HepG2 (cell line): ENCODE measurements at regions not wholly inside any gene's neighbourhood (a gene's known extent, or its start where the extent isn't known, plus 50 kb on each side); places are given as distances from the start of the nearest gene placed in this dataset.
"Not testable (repeated sequence)": the region's sequence is repeated elsewhere in the genome, so short reads cannot be mapped to it uniquely, and the experiment has no call there.

Experiments
- ATAC-seq: fragments of 200-7000 bp; cut with Tn5 transposase; 3 replicates; pipeline ENCODE4 v1.9.1; 2020; ENCODE audit warnings: mild to moderate bottlenecking, moderate library complexity
- BruUV-seq: library from RNA; stranded (reverse); fragments of 400-500 nt; replicated peaks from 2 replicates; lab custom pipeline; 2021; lab: Mats Ljungman, UMichigan
- CTCF ChIA-PET: fragments of 300-600 bp; formaldehyde crosslinking; extraction: SDS; loops from one replicate; lab custom pipeline; 2021; ENCODE audit warnings: low total read pairs, inconsistent platforms, low intra/inter-chr PET ratio; lab: Yijun Ruan, JAX
- POLR2A ChIA-PET: fragments of 350-600 bp; sonication (Branson Sonifier 250); formaldehyde crosslinking; loops from one replicate; lab custom pipeline; 2020; ENCODE audit warnings: antibody characterized with exemption, inconsistent platforms; lab: Yijun Ruan, JAX
- DNase-seq: peaks from one replicate; pipeline ENCODE4 v3.0.0-alpha.2; 2015; ENCODE audit warnings: low spot score
- FAIRE-seq: peaks from 3 replicates; lab custom pipeline; 2011; peaks lifted over from hg19 to GRCh38; lab: Jason Lieb, UNC
- H2AFZ ChIP-seq: one replicate; pipeline ENCODE4 v1.6.1; 2011; ENCODE audit warnings: low read length, inconsistent platforms
- H3K27ac ChIP-seq: fragments of 300-600 bp; 3 replicates; pipeline ENCODE4 v1.8.0; 2011; ENCODE audit warnings: mixed run types, mild to moderate bottlenecking, mixed read lengths, low read length, inconsistent platforms; ENCODE audit not compliant: insufficient read depth; ENCODE audit errors: extremely low read length
- H3K27me3 ChIP-seq, 2 experiments: fragments of 200-600 bp in 1 of 2; 2 replicates in 1 of 2; 3 replicates in 1 of 2; pipeline versions ENCODE4 v1.6.0 to v1.8.0; 2011; ENCODE audit warnings: low read length in 2 of 2, mild to moderate bottlenecking in 2 of 2, moderate library complexity in 2 of 2, inconsistent platforms in 1 of 2; ENCODE audit not compliant: insufficient read depth in 2 of 2, control insufficient read depth in 1 of 2
- H3K36me3 ChIP-seq, 2 experiments: fragments of 200-600 bp in 1 of 2; replicated peaks in 1 of 2; 2 replicates in 1 of 2; 3 replicates in 1 of 2; pipeline versions ENCODE4 v1.5.1 to v1.8.0; 2011; ENCODE audit warnings: low read length in 2 of 2, inconsistent platforms in 1 of 2; ENCODE audit not compliant: insufficient read depth in 2 of 2, control insufficient read depth in 1 of 2
- H3K4me1 ChIP-seq: 2 replicates; pipeline ENCODE4 v1.5.1; 2012; ENCODE audit warnings: low read length, inconsistent platforms; ENCODE audit not compliant: insufficient read depth
- H3K4me2 ChIP-seq: 2 replicates; pipeline ENCODE4 v1.6.0; 2011; ENCODE audit warnings: low read depth, low read length, inconsistent platforms
- H3K4me3 ChIP-seq, 3 experiments: fragments of 200-600 bp in 1 of 3; sonication (generic), shearing (Covaris generic) in 1 of 3; replicated peaks in 1 of 3; 2 replicates each; pipeline ENCODE4 v1.5.1; 2011 to 2016; ENCODE audit warnings: low read length in 3 of 3, inconsistent platforms in 2 of 3, low read depth in 2 of 3, mild to moderate bottlenecking in 2 of 3, control low read depth in 1 of 3, mixed read lengths in 1 of 3; ENCODE audit not compliant: insufficient read depth in 1 of 3
- H3K79me2 ChIP-seq: one replicate; pipeline ENCODE4 v1.6.1; 2011; ENCODE audit warnings: low read length, inconsistent platforms; ENCODE audit not compliant: insufficient read depth
- H3K9ac ChIP-seq: 2 replicates; pipeline ENCODE4 v1.6.0; 2011; ENCODE audit warnings: mild to moderate bottlenecking, low read depth, low read length, inconsistent platforms; ENCODE audit not compliant: insufficient read depth
- H3K9me3 ChIP-seq: 2 replicates; pipeline ENCODE4 v1.5.1; 2012; ENCODE audit warnings: mild to moderate bottlenecking, low read length
- H4K20me1 ChIP-seq: 2 replicates; pipeline ENCODE4 v1.6.0; 2011; ENCODE audit warnings: inconsistent platforms, mild to moderate bottlenecking, low read length, moderate library complexity; ENCODE audit not compliant: insufficient read depth
- BORCS8-MEF2B ChIP-seq: sonication (generic); formaldehyde crosslinking; IDR thresholded peaks from 2 replicates; pipeline ENCODE4 v1.8.0; 2022; ENCODE audit warnings: mild to moderate bottlenecking, missing genetic modification reagents
- FOXO1 ChIP-seq: sonication (generic); formaldehyde crosslinking; IDR thresholded peaks from 2 replicates; pipeline ENCODE4 v1.4.0; 2020; ENCODE audit warnings: missing genetic modification reagents
- HNF1B ChIP-seq: sonication (generic); formaldehyde crosslinking; IDR thresholded peaks from 2 replicates; pipeline ENCODE4 v1.5.1; 2020; ENCODE audit warnings: mild to moderate bottlenecking, moderate library complexity, missing genetic modification reagents
- JARID2 ChIP-seq: sonication (generic); formaldehyde crosslinking; IDR thresholded peaks from 2 replicates; pipeline ENCODE4 v1.8.1; 2023; ENCODE audit warnings: missing genetic modification reagents, inconsistent platforms; ENCODE audit not compliant: insufficient replicate concordance
- PAX8 ChIP-seq: sonication (generic); formaldehyde crosslinking; IDR thresholded peaks from 2 replicates; pipeline ENCODE4 v1.8.0; 2022; ENCODE audit warnings: mild to moderate bottlenecking, missing genetic modification reagents, borderline replicate concordance
- SMYD3 ChIP-seq: sonication (generic); formaldehyde crosslinking; IDR thresholded peaks from 2 replicates; pipeline ENCODE4 v1.8.1; 2023; ENCODE audit warnings: mild to moderate bottlenecking, missing genetic modification reagents
- TCF7L2 ChIP-seq: IDR thresholded peaks from 2 replicates; pipeline ENCODE4 v1.6.1; 2011; ENCODE audit warnings: mild to moderate bottlenecking, low read depth, low read length, moderate library complexity
- TSC22D2 ChIP-seq: sonication (generic); formaldehyde crosslinking; IDR thresholded peaks from 2 replicates; pipeline ENCODE4 v1.5.1; 2020; ENCODE audit warnings: missing genetic modification reagents, mild to moderate bottlenecking, borderline replicate concordance
- ZBTB7B ChIP-seq: sonication (generic); formaldehyde crosslinking; IDR thresholded peaks from 2 replicates; pipeline ENCODE4 v1.4.0; 2020; ENCODE audit warnings: missing genetic modification reagents
- ZFP90 ChIP-seq: sonication (generic); formaldehyde crosslinking; IDR thresholded peaks from 2 replicates; pipeline ENCODE4 v1.8.0; 2022; ENCODE audit warnings: missing genetic modification reagents, mild to moderate bottlenecking, inconsistent platforms, borderline replicate concordance
- ZNF138 ChIP-seq: sonication (generic); formaldehyde crosslinking; IDR thresholded peaks from 2 replicates; pipeline ENCODE4 v1.5.0; 2020; ENCODE audit warnings: mild to moderate bottlenecking, low read depth, missing genetic modification reagents
- ZNF329 ChIP-seq: sonication (generic); formaldehyde crosslinking; IDR thresholded peaks from 2 replicates; pipeline ENCODE4 v1.9.0; 2021; ENCODE audit warnings: low read depth, mild to moderate bottlenecking, missing genetic modification reagents
- ZNF552 ChIP-seq: sonication (generic); formaldehyde crosslinking; IDR thresholded peaks from 2 replicates; pipeline ENCODE4 v1.9.0; 2022; ENCODE audit warnings: missing genetic modification reagents, mild to moderate bottlenecking, borderline replicate concordance
- ZNF770 ChIP-seq: sonication (generic); formaldehyde crosslinking; IDR thresholded peaks from 2 replicates; pipeline ENCODE4 v1.5.0; 2020; ENCODE audit warnings: mild to moderate bottlenecking, missing genetic modification reagents
- WGBS: methylation state at CpG from one replicate; pipeline ENCODE4 v1.1.6; 2017; ENCODE audit warnings: low lambda C conversion rate; 5-methylcytosine and 5-hydroxymethylcytosine counted together
- in situ Hi-C: cut with HindIII; loops from 2 replicates; pipeline ENCODE4 v1.10.0; 2017; ENCODE audit warnings: low pct_unique_long_range_greater_than_20kb; ENCODE audit not compliant: extremely low pct_ligation_motif_present
- intact Hi-C: fragments of 100-400 bp; cut with micrococcal nuclease; formaldehyde crosslinking; loops from one replicate; pipeline ENCODE4 v1.10.0; 2022; ENCODE audit not compliant: unreplicated experiment

- no TSS peak for BruUV-seq
Measured at GRCh38 chr5:12947379-12947778, 997.1 kb downstream of the DNAH5 start.

GRCh38 chr5:12945477-12945876 lies 999.0 kb downstream of the DNAH5 start:
- H3K9ac ChIP-seq, H4K20me1 ChIP-seq, H3K36me3 ChIP-seq, in situ Hi-C loops, intact Hi-C loops, H3K4me1 ChIP-seq, H3K27ac ChIP-seq, ATAC-seq, POLR2A ChIA-PET, H3K4me3 ChIP-seq, DNase-seq, H3K79me2 ChIP-seq, H3K4me2 ChIP-seq, H2AFZ ChIP-seq, H3K27me3 ChIP-seq, CTCF ChIA-PET, BruUV-seq, FAIRE-seq: not testable (repeated sequence)
- WGBS: 0% methylated on average over 1 of the region's 1 CpG
- H3K9me3 ChIP-seq: peaks cover 82% of the 10 kb centered on the region

More at GRCh38 chr5:12947379-12947778, 997.1 kb downstream of the DNAH5 start:
- H3K4me1 ChIP-seq: no peaks in the 10 kb centered on the region
- H3K9me3 ChIP-seq: peaks cover 86% of the 10 kb centered on the region
- CTCF ChIA-PET: no interaction called here
- no peak overlapping the region for H2AFZ ChIP-seq
- H4K20me1 ChIP-seq: no peaks in the 10 kb centered on the region
- POLR2A ChIA-PET: no interaction called here
- H3K9ac ChIP-seq: no peak overlapping the region
- H3K27ac ChIP-seq: no peak overlapping the region
- no peak overlapping the region for H3K4me2 ChIP-seq
- H3K79me2 ChIP-seq: no peaks in the 10 kb centered on the region
- in situ Hi-C loops: no loop called here
- DNase-seq: no peak
- 6% methylated on average over 3 of the region's 3 CpGs for WGBS
- no peaks in the 10 kb centered on the region for H3K36me3 ChIP-seq
- no peaks in the 10 kb centered on the region for H3K27me3 ChIP-seq
- TF ChIP-seq BORCS8-MEF2B (CRISPR knock-in tag): no peak
- no peak for TF ChIP-seq ZNF138 (CRISPR knock-in tag)
- TF ChIP-seq ZFP90 (CRISPR knock-in tag): no peak
- TF ChIP-seq SMYD3 (CRISPR knock-in tag): no peak
- TF ChIP-seq PAX8 (CRISPR knock-in tag): no peak
- TF ChIP-seq ZNF329 (CRISPR knock-in tag): no peak
- no peak for TF ChIP-seq HNF1B
- no peak for TF ChIP-seq TCF7L2
- TF ChIP-seq ZBTB7B: no peak
- TF ChIP-seq FOXO1 (CRISPR knock-in tag): no peak
- TF ChIP-seq TSC22D2 (CRISPR knock-in tag): no peak
- TF ChIP-seq JARID2 (CRISPR knock-in tag): no peak
- no peak for TF ChIP-seq ZNF552
- no peak for TF ChIP-seq ZNF770
- intact Hi-C loops: no loop called here
- no peak overlapping the region for H3K4me3 ChIP-seq
- no peak for ATAC-seq
- no peak for FAIRE-seq
